ENCODE measurements at regions not wholly inside any gene's neighbourhood (a gene's known extent, or its start where the extent isn't known, plus 50 kb on each side); places are given as distances from the start of the nearest gene placed in this dataset.

DNA sequence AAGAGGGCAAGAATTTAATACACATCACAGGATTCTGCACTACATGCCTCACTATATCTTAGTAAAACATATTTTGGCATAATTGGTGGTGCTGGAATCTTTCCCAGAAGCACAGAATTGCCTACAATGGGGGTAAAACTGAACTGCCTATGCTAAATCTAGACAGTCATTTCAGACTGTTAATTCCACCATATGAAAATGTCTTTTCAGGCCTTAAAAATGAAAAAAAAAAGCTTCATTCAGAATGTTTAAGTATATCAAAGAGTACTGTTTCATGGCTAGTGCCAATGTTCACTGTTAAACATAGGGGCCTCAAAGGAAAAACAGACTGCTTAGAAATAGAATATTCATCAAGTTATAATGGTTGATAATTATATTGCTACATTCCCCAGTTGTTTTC is 797.0 kb downstream of the PCDH19 start:
- TF ChIP-seq, protein P1, sequence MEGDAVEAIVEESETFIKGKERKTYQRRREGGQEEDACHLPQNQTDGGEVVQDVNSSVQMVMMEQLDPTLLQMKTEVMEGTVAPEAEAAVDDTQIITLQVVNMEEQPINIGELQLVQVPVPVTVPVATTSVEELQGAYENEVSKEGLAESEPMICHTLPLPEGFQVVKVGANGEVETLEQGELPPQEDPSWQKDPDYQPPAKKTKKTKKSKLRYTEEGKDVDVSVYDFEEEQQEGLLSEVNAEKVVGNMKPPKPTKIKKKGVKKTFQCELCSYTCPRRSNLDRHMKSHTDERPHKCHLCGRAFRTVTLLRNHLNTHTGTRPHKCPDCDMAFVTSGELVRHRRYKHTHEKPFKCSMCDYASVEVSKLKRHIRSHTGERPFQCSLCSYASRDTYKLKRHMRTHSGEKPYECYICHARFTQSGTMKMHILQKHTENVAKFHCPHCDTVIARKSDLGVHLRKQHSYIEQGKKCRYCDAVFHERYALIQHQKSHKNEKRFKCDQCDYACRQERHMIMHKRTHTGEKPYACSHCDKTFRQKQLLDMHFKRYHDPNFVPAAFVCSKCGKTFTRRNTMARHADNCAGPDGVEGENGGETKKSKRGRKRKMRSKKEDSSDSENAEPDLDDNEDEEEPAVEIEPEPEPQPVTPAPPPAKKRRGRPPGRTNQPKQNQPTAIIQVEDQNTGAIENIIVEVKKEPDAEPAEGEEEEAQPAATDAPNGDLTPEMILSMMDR (IDR thresholded peaks at IDR 0.05): no peak
- no peak for TF ChIP-seq POLR2AphosphoS5 (IDR thresholded peaks at IDR 0.05)
